Hepatocyte (in vitro differentiated cells): ENCODE measurements at regions not wholly inside any gene's neighbourhood (a gene's known extent, or its start where the extent isn't known, plus 50 kb on each side); places are given as distances from the start of the nearest gene placed in this dataset.

Source experiments
- EZH2 ChIP-seq: fragments of 200-600 bp; sonication (generic); IDR thresholded peaks from 2 replicates; pipeline ENCODE4 v1.6.1; 2016; ENCODE audit warnings: antibody characterized with exemption, mild to moderate bottlenecking, borderline replicate concordance
- EZH2phosphoT487 ChIP-seq: fragments of 200-600 bp; sonication (generic); IDR thresholded peaks from one replicate; pipeline ENCODE4 v1.6.1; 2018; ENCODE audit warnings: antibody characterized with exemption, mild to moderate bottlenecking, low read depth, moderate library complexity; ENCODE audit not compliant: unreplicated experiment, severe bottlenecking
- TF ChIP-seq, protein P1 (sequence below): fragments of 200-600 bp; sonication (generic); IDR thresholded peaks from 2 replicates; pipeline ENCODE4 v1.5.1; 2016; ENCODE audit warnings: antibody characterized with exemption, mild to moderate bottlenecking; ENCODE audit not compliant: poor library complexity

DNA sequence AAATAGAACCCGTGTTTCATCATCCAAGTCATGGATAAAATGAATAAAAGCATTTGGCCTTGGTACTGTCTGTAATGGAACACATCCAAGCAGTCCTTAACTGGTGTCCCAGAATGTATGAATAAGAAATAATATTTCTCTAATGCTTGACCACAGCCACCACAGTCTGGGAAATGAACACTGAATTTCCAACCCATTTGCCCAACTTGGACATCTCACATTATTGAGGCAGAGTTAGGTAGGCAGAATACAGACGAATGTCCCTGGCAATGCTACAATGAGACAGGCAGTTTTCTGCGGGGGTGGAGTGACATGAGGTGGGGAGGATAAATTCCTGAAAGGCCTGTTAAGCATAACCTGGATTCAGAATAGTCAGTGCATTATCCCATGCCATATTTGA is 245.7 kb downstream of the ZIC1 start:
- TF ChIP-seq, protein P1, sequence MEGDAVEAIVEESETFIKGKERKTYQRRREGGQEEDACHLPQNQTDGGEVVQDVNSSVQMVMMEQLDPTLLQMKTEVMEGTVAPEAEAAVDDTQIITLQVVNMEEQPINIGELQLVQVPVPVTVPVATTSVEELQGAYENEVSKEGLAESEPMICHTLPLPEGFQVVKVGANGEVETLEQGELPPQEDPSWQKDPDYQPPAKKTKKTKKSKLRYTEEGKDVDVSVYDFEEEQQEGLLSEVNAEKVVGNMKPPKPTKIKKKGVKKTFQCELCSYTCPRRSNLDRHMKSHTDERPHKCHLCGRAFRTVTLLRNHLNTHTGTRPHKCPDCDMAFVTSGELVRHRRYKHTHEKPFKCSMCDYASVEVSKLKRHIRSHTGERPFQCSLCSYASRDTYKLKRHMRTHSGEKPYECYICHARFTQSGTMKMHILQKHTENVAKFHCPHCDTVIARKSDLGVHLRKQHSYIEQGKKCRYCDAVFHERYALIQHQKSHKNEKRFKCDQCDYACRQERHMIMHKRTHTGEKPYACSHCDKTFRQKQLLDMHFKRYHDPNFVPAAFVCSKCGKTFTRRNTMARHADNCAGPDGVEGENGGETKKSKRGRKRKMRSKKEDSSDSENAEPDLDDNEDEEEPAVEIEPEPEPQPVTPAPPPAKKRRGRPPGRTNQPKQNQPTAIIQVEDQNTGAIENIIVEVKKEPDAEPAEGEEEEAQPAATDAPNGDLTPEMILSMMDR, result no peak
- no peak for TF ChIP-seq EZH2
- TF ChIP-seq EZH2phosphoT487, result no peak
